ENCODE measurements at regions not wholly inside any gene's neighbourhood (a gene's known extent, or its start where the extent isn't known, plus 50 kb on each side); places are given as distances from the start of the nearest gene placed in this dataset.

DNA sequence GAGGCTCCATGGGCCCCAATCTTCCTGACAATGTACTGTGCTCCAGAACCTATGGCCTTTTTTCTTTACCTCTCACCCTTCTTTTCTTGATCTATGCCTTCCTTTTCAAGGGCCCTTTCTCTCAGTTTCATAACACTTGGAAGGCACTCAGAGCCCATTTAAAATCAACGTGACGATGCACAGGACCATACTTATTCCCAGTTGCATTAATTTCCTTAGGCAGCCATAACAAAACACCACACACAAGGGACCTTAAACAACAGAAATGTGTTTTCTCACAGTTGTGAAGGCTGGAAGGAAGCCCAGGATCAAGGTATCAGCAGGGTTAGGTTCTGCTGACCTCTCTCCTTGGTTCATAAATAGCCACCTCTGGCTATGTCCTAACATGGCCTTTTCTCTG lies 414.0 kb upstream of the TNP1 start:
- no peak for DNase-seq (ENCODE audit: low read depth in 2 of 2)

GRCh38 chr2:217273162-217273561 lies 413.3 kb upstream of the TNP1 start:
- DNase-seq (ENCODE audit: low read depth in 2 of 2) = no peak

DNA sequence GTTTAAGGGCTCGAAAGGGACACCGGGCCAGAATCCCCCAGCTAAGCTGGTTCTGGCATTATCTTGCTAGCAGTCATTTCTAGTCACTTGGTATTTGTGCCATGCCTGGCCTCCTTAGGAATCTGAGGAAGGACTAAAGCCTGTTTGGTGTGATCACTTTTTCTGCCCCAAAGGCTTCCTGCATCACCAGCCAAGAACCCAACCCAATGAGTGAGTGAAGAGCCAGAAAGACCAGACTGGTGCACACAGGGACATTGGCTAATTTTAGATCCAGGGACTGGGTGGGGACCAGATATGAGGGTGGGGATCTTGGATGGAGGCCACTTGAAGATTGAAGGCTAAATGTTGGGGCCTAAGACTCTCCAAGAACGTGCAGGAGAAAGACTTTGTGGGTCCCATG lies 411.9 kb upstream of the TNP1 start:
- no peak for DNase-seq (ENCODE audit: low read depth in 2 of 2)

GRCh38 chr2:217270485-217271121 lies 410.7 kb upstream of the TNP1 start:
- DNase-seq (ENCODE audit: low read depth in 2 of 2) = no peak

DNA sequence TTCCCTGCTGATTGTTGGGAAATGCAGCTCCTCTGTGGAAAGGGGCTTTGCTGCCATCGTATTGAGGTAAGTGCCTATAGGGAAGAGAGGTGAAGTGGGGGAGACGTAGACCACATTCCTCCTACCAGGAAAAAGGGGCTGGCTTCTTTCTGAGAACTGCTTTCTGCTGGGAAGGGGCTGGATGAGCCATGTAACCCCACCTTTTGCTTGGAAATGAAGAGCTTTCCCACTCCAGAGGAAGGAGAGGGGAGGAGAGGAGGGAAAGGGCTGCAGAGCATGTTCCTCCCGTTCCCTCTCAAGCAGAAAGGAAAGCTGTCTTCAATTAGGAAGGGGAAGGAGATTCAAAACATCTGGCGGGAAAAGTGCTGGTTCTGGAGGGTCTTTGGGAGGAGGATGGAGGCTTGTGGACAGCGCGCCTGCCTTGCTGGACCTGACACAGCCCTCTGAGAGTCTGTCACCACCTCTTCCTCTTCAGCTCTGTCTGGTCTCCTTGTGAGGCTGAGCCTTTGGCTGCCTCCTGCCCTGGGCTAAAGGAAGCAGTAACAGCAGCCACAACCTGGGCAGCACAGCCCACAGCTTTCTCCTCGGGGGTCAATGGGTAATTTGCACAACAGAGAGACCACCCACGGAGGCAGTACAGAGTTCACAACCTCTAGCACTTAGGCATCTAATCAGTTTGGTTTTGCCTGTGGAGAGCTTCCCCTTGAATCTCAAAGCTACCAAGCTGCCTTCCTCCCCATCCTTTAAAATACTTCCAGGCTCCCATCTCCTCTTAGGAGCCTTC lies 410.0 kb upstream of the TNP1 start:
- DNase-seq (ENCODE audit: low read depth in 2 of 2) = no peak

- DNase-seq (ENCODE audit: low read depth in 2 of 2) = no peak
Measured at GRCh38 chr2:217268978-217269377, 409.1 kb upstream of the TNP1 start.

DNA sequence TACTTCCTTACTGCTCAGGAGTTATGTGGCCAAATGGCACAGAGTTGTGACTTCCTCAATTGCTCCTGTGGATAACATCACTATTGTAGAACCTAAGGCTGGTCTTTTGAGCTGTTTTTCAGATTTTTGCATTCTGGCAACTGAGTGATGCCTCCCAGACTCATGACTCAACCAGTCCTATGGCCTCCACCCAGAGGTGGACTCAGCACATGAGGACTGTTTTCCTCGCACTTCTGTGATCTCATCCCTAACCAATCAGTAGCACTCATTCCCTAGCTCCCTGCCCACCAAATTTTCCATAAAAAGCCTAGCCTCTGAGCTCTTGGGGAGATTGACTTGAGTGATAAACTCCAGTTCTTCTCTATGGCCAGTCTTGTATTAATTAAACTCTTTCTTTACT lies 407.9 kb upstream of the TNP1 start:
- DNase-seq (ENCODE audit: low read depth in 2 of 2) = no peak

- no peak for DNase-seq (ENCODE audit: low read depth in 2 of 2)
Measured at GRCh38 chr2:217263756-217264155, 403.9 kb upstream of the TNP1 start.

DNA sequence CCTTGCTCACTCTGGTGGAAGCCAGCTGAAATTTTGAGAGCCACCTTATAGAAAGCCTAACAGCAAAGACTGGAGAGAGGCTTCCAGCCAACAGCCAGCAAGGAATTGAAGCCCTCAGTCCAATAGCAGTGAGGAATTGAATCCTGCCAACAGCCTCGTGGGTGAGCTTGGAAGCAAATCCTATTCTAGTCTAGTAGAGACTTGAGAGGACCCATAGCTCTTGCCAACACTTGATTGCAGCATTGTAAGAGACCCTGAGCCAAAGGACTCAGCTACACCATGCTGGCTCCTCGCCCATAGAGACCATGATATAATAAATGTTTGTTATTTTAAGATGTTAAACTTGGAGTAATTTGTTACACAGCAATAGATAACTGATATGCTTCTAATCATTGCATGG lies 403.0 kb upstream of the TNP1 start:
- DNase-seq (ENCODE audit: low read depth in 2 of 2) = no peak

GRCh38 chr2:217261452-217261851 lies 401.6 kb upstream of the TNP1 start:
- DNase-seq (ENCODE audit: low read depth in 2 of 2) = no peak

DNA sequence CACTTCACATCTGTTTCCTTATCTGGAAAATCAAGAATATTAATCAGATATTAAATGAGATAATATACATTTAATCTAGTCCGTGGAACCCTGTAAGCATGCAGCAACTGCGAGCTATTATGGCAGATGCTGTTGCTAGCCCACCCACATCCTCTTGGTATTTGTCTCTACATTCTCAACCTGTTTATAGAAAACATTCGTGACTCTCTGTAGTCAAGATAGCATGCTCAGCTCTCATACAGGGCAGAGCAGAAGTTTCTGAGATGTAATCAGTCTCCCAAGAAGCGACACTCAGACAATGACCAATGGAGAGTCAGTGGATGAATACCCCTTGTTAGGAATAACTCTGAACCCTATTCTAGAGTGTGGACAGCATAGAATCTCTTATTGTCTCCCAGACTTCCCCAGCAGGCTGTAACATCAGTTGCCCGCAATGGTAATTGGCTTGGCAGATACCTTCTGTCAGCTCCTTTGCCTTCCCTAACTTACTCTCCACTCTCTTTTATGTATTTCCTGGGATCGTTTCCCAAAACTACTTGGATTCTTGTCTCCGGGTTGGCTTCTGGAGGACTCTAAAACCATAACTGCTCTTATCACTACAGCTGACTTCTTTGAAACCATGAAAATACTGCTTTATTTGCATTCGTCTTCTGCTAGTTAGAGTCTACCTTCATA lies 400.7 kb upstream of the TNP1 start:
- DNase-seq (ENCODE audit: low read depth in 2 of 2) = no peak

GRCh38 chr2:217258170-217258569 lies 398.3 kb upstream of the TNP1 start:
- no peak for DNase-seq (ENCODE audit: low read depth in 2 of 2)

DNA sequence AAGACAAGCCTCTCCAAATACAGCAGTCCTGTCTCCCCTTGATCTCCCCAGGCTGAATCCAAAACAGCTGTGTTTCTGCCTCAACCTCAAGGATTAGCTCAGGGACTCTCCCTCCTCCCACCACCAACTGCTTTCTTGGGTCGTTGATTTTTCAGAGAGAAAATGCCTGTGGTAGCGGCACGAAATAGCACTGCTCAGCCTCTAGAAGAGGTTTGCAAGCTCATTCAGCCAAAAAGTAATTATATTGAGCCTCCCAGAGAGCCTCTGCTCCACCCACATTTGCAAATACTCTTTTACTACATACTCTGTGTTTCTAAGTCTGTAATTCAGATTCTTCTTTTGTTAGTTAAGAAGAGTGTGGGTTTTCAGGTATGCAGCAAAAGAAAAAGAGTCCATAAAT lies 396.4 kb upstream of the TNP1 start:
- DNase-seq (ENCODE audit: low read depth in 2 of 2) = no peak

DNA sequence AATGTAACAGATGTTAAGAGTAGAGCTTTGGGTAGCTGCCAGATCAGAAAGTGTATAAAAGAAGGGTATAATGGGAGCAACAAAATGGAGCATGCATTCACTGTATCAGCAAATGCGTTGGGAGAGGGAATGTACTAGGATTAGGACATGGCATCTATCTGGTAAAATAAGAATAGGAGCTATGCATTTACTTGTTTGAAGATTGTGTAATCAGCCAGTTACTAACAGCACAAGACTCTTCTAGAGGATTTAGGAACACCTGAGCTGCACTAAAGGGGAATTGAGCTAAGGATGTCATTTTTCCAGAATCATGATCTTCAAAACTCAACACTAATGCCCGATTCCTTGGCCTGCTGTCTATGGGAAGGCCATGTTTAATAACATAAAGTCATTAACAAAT lies 394.2 kb upstream of the TNP1 start:
- no peak for DNase-seq (ENCODE audit: low read depth in 2 of 2)

GRCh38 chr2:217252181-217252580 lies 392.3 kb upstream of the TNP1 start:
- DNase-seq (ENCODE audit: low read depth in 2 of 2) = no peak

- DNase-seq (ENCODE audit: low read depth in 2 of 2) = no peak
Measured at GRCh38 chr2:217250013-217250524, 390.2 kb upstream of the TNP1 start.

GRCh38 chr2:217249121-217250012 lies 389.5 kb upstream of the TNP1 start:
- no peak for DNase-seq (ENCODE audit: low read depth in 2 of 2)

DNA sequence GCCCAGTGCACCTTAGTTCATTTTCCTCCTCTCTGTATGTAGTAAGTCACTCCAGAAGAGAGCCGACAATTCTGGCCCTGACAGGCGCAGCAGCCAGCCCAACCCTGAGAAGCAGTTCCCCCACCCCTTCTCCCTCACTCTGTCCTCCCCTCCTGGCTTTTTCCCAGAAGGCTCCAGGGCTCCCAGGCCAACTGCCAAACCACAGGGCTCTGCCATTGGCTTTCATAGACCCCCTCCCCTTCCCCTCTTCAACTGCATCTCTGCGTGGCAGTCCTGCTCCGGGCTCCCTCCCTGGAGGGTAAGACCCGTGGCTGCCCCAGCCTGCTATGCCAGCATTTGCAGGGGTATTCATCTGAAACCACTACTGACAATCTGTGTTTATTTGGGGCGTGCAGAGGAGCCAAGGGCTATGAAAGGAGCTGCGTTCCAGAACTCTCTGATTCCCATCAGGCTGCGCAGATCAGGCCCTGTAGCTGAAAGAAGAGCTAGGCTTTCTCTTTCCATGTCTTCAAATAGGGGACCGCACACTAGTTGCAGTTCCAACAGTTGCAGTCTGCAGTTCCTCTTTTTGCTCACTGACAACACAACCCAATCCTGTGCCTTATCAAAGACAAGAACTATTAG lies 388.6 kb upstream of the TNP1 start:
- no peak for DNase-seq (ENCODE audit: low read depth in 2 of 2)

- DNase-seq (ENCODE audit: low read depth in 2 of 2) = no peak
Measured at GRCh38 chr2:217247476-217247875, 387.6 kb upstream of the TNP1 start.

GRCh38 chr2:217246108-217246507 lies 386.2 kb upstream of the TNP1 start:
- DNase-seq (ENCODE audit: low read depth in 2 of 2) = no peak

GRCh38 chr2:217244815-217245214 lies 385.0 kb upstream of the TNP1 start:
- DNase-seq (ENCODE audit: low read depth in 2 of 2) = no peak

All from stimulated activated CD8-positive, alpha-beta memory T cell treated with anti-CD3 and anti-CD28 coated beads, Interleukin-15, amount 100 ng/mL, for 4 hours (primary cell).